ENCODE measurements at regions not wholly inside any gene's neighbourhood (a gene's known extent, or its start where the extent isn't known, plus 50 kb on each side); places are given as distances from the start of the nearest gene placed in this dataset.

DNA sequence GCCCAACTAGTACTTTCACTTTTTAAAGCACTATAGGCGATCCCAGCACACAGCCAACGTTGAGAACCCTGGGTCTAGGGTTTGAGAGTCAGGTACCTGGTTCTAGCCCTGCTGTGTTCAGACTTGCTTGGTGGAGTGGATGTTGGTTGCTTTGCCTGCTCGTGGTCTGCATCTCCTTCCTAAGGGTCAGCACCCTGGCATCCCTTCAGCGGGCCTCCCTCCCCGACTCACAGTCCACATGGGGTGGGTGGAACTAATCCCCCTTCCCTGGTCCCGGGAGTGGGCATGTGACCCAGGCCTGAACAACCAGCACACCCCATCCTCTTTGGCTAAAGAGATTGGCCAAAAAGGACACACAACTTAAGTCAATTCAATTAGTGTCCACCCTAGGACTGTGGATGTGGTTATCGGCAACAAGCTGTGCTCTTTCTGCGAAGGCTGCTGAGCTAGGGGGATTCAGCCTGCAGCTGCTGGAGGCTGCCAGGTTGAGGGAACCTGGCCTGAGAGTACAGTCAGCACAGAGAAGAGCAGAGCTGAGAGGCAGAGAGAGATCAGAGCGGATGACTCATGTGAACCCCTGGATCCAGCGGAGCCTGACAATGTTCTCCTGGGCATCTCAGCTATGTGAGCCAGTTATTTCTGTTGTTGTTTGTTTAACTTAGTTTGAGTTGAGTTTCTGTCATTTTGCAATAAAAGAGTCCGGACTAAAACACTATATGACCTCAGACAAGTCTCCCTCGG is 138.9 kb downstream of the ACTL8 start:
- TF ChIP-seq, protein P1, sequence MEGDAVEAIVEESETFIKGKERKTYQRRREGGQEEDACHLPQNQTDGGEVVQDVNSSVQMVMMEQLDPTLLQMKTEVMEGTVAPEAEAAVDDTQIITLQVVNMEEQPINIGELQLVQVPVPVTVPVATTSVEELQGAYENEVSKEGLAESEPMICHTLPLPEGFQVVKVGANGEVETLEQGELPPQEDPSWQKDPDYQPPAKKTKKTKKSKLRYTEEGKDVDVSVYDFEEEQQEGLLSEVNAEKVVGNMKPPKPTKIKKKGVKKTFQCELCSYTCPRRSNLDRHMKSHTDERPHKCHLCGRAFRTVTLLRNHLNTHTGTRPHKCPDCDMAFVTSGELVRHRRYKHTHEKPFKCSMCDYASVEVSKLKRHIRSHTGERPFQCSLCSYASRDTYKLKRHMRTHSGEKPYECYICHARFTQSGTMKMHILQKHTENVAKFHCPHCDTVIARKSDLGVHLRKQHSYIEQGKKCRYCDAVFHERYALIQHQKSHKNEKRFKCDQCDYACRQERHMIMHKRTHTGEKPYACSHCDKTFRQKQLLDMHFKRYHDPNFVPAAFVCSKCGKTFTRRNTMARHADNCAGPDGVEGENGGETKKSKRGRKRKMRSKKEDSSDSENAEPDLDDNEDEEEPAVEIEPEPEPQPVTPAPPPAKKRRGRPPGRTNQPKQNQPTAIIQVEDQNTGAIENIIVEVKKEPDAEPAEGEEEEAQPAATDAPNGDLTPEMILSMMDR (IDR thresholded peaks at IDR 0.05; ENCODE audit: insufficient read depth, low read length): no peak
- TF ChIP-seq SPI1 (IDR thresholded peaks at IDR 0.05; ENCODE audit: borderline replicate concordance, low read depth) (no peak), POLR2AphosphoS5 (IDR thresholded peaks at IDR 0.05; ENCODE audit: low read depth) (no peak)
- TF ChIP-seq, protein P2, sequence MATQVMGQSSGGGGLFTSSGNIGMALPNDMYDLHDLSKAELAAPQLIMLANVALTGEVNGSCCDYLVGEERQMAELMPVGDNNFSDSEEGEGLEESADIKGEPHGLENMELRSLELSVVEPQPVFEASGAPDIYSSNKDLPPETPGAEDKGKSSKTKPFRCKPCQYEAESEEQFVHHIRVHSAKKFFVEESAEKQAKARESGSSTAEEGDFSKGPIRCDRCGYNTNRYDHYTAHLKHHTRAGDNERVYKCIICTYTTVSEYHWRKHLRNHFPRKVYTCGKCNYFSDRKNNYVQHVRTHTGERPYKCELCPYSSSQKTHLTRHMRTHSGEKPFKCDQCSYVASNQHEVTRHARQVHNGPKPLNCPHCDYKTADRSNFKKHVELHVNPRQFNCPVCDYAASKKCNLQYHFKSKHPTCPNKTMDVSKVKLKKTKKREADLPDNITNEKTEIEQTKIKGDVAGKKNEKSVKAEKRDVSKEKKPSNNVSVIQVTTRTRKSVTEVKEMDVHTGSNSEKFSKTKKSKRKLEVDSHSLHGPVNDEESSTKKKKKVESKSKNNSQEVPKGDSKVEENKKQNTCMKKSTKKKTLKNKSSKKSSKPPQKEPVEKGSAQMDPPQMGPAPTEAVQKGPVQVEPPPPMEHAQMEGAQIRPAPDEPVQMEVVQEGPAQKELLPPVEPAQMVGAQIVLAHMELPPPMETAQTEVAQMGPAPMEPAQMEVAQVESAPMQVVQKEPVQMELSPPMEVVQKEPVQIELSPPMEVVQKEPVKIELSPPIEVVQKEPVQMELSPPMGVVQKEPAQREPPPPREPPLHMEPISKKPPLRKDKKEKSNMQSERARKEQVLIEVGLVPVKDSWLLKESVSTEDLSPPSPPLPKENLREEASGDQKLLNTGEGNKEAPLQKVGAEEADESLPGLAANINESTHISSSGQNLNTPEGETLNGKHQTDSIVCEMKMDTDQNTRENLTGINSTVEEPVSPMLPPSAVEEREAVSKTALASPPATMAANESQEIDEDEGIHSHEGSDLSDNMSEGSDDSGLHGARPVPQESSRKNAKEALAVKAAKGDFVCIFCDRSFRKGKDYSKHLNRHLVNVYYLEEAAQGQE (IDR thresholded peaks at IDR 0.05; ENCODE audit: insufficient replicate concordance, low read depth): no peak
